SK-N-SH (cell line): ENCODE measurements at regions not wholly inside any gene's neighbourhood (a gene's known extent, or its start where the extent isn't known, plus 50 kb on each side); places are given as distances from the start of the nearest gene placed in this dataset.

Experiments used
- CTCF ChIA-PET: fragments of 300-600, 350-600 bp; formaldehyde crosslinking; extraction: SDS; loops from one replicate; lab custom pipeline; 2021; lab: Yijun Ruan, JAX
- POLR2A ChIA-PET: fragments of 350-600 bp; sonication (Branson Sonifier 250); formaldehyde crosslinking; extraction: SDS; loops from one replicate; lab custom pipeline; 2020; ENCODE audit warnings: antibody characterized with exemption, inconsistent platforms; lab: Yijun Ruan, JAX
- DNase-seq: peaks from one replicate; pipeline ENCODE4 v3.0.0; 2012
- H2AFZ ChIP-seq: fragments of 200-600 bp; sonication (generic); 2 replicates; pipeline ENCODE4 v1.8.1; 2016; ENCODE audit warnings: antibody characterized with exemption, mild to moderate bottlenecking, low read depth
- H3F3A ChIP-seq: fragments of 200-600 bp; sonication (generic); replicated peaks from 2 replicates; pipeline ENCODE3; 2016; ENCODE audit warnings: antibody characterized with exemption, mild to moderate bottlenecking; ENCODE audit not compliant: insufficient read depth
- H3K27ac ChIP-seq, 2 experiments: fragments of 200-500 bp in 1 of 2; fragments of 200-600 bp in 1 of 2; sonication (Bioruptor generic) in 1 of 2; sonication (generic), shearing (Covaris generic) in 1 of 2; 2 replicates each; pipeline versions ENCODE4 v1.5.1 to v1.6.1; 2014 to 2016; ENCODE audit warnings: low read depth in 2 of 2, inconsistent platforms in 1 of 2, low read length in 1 of 2, mild to moderate bottlenecking in 1 of 2, mixed read lengths in 1 of 2
- H3K27me3 ChIP-seq: fragments of 200-600 bp; sonication (generic), shearing (Covaris generic); 2 replicates; pipeline ENCODE4 v1.6.1; 2016; ENCODE audit warnings: mixed run types; ENCODE audit not compliant: insufficient read depth
- H3K36me3 ChIP-seq, 2 experiments: fragments of 200-500 bp in 1 of 2; fragments of 200-600 bp in 1 of 2; sonication (Bioruptor generic) in 1 of 2; sonication (generic) in 1 of 2; replicated peaks in 1 of 2; 2 replicates each; pipeline versions ENCODE3 to v1.5.1; 2014 to 2016; ENCODE audit warnings: low read length in 1 of 2, mild to moderate bottlenecking in 1 of 2; ENCODE audit not compliant: insufficient read depth in 2 of 2, control insufficient read depth in 1 of 2
- H3K4me1 ChIP-seq, 2 experiments: fragments of 200-500 bp in 1 of 2; fragments of 200-600 bp in 1 of 2; sonication (Bioruptor generic) in 1 of 2; sonication (generic), shearing (Covaris generic) in 1 of 2; 2 replicates each; pipeline versions ENCODE4 v1.5.1 to v1.6.1; 2014 to 2016; ENCODE audit warnings: low read depth in 1 of 2, low read length in 1 of 2, mixed run types in 1 of 2; ENCODE audit not compliant: insufficient read depth in 2 of 2, control insufficient read depth in 1 of 2
- H3K4me2 ChIP-seq: fragments of 200-600 bp; sonication (generic), shearing (Covaris generic); 2 replicates; pipeline ENCODE4 v1.6.1; 2017; ENCODE audit warnings: mixed run types
- H3K4me3 ChIP-seq, 2 experiments: fragments of 200-500 bp in 1 of 2; fragments of 200-600 bp in 1 of 2; sonication (Bioruptor generic) in 1 of 2; sonication (generic), shearing (Covaris generic) in 1 of 2; 2 replicates each; pipeline versions ENCODE4 v1.5.1 to v1.8.1; 2014 to 2016; ENCODE audit warnings: low read depth in 2 of 2, inconsistent platforms in 1 of 2, low read length in 1 of 2, mild to moderate bottlenecking in 1 of 2, mixed read lengths in 1 of 2, moderate library complexity in 1 of 2
- H3K79me2 ChIP-seq: fragments of 200-600 bp; sonication (generic); 2 replicates; pipeline ENCODE4 v1.8.1; 2017; ENCODE audit warnings: mild to moderate bottlenecking; ENCODE audit not compliant: insufficient read depth
- H3K9ac ChIP-seq: fragments of 200-600 bp; sonication (generic); 2 replicates; pipeline ENCODE4 v1.6.1; 2017; ENCODE audit warnings: mixed run types
- H3K9me2 ChIP-seq: fragments of 200-600 bp; sonication (generic); 2 replicates; pipeline ENCODE4 v1.6.1; 2017; ENCODE audit warnings: mixed run types
- H3K9me3 ChIP-seq: fragments of 200-600 bp; sonication (generic); 2 replicates; pipeline ENCODE4 v1.6.1; 2017; ENCODE audit warnings: mixed run types, mild to moderate bottlenecking, moderate library complexity
- H4K20me1 ChIP-seq: fragments of 200-600 bp; sonication (generic); 2 replicates; pipeline ENCODE4 v1.6.1; 2017; ENCODE audit warnings: mild to moderate bottlenecking, mixed run types; ENCODE audit not compliant: insufficient read depth
- EP300 ChIP-seq, 2 experiments: IDR thresholded peaks; 2 replicates each; pipeline versions ENCODE4 v1.4.0 to v1.6.1; 2012; ENCODE audit warnings: borderline replicate concordance in 1 of 2, low read depth in 1 of 2, low read length in 1 of 2
- EZH2phosphoT487 ChIP-seq: fragments of 200-600 bp; sonication (generic); IDR thresholded peaks from 2 replicates; pipeline ENCODE4 v1.6.1; 2017; ENCODE audit warnings: low read depth, mixed run types, mild to moderate bottlenecking, antibody characterized with exemption, moderate library complexity, borderline replicate concordance
- FOXJ3 ChIP-seq: sonication (generic); formaldehyde crosslinking; IDR thresholded peaks from 2 replicates; pipeline ENCODE4 v1.5.1; 2020; ENCODE audit warnings: mild to moderate bottlenecking, missing genetic modification reagents
- FOXM1 ChIP-seq: IDR thresholded peaks from 2 replicates; pipeline ENCODE4 v1.4.0; 2012; ENCODE audit warnings: low read depth, mild to moderate bottlenecking
- GABPA ChIP-seq: IDR thresholded peaks from 2 replicates; pipeline ENCODE4 v1.4.0; 2012; ENCODE audit warnings: low read depth, mild to moderate bottlenecking
- GATA2 ChIP-seq: sonication (generic); formaldehyde crosslinking; IDR thresholded peaks from 2 replicates; pipeline ENCODE4 v1.5.0; 2020; ENCODE audit warnings: mild to moderate bottlenecking, missing genetic modification reagents
- IRF3 ChIP-seq: fragments of 150-350 bp; IDR thresholded peaks from 2 replicates; pipeline ENCODE4 v1.6.1; 2016; ENCODE audit warnings: mild to moderate bottlenecking, low read depth, low read length
- JUND ChIP-seq: IDR thresholded peaks from 2 replicates; pipeline ENCODE4 v1.4.0; 2012
- MAX ChIP-seq: IDR thresholded peaks from 2 replicates; pipeline ENCODE4 v1.4.0; 2012; ENCODE audit warnings: low read depth
- MXI1 ChIP-seq: IDR thresholded peaks from 2 replicates; pipeline ENCODE4 v1.6.1; 2012; ENCODE audit warnings: mild to moderate bottlenecking, low read depth, low read length, improper control_type of control experiment
- NFIC ChIP-seq: IDR thresholded peaks from 2 replicates; pipeline ENCODE4 v1.4.0; 2012; ENCODE audit warnings: borderline replicate concordance
- NRF1 ChIP-seq: IDR thresholded peaks from 2 replicates; pipeline ENCODE4 v1.6.1; 2012; ENCODE audit warnings: low read depth, mild to moderate bottlenecking, low read length
- REST ChIP-seq: IDR thresholded peaks from 2 replicates; pipeline ENCODE4 v1.6.1; 2012; ENCODE audit warnings: mild to moderate bottlenecking, low read depth, low read length, moderate library complexity
- RFX5 ChIP-seq: IDR thresholded peaks from 2 replicates; pipeline ENCODE4 v1.6.1; 2012; ENCODE audit warnings: mild to moderate bottlenecking, improper control_type of control experiment, low read length
- RXRA ChIP-seq: IDR thresholded peaks from 2 replicates; pipeline ENCODE4 v1.4.0; 2012; ENCODE audit warnings: low read depth, mild to moderate bottlenecking, borderline replicate concordance
- TAF1 ChIP-seq: IDR thresholded peaks from 2 replicates; pipeline ENCODE4 v1.6.1; 2012; ENCODE audit warnings: low read depth, mild to moderate bottlenecking, low read length, moderate library complexity, borderline replicate concordance
- TEAD4 ChIP-seq: IDR thresholded peaks from 2 replicates; pipeline ENCODE4 v1.4.0; 2012; ENCODE audit warnings: mild to moderate bottlenecking, borderline replicate concordance; ENCODE audit not compliant: insufficient read depth
- USF2 ChIP-seq: fragments of 150-350 bp; IDR thresholded peaks from 2 replicates; pipeline ENCODE4 v1.6.1; 2017; ENCODE audit warnings: antibody characterized with exemption, low read length, low read depth, borderline replicate concordance
- YY1 ChIP-seq: IDR thresholded peaks from 2 replicates; pipeline ENCODE4 v1.4.0; 2012; ENCODE audit warnings: low read depth, mild to moderate bottlenecking

GRCh38 chr11:110985547-110985946, 260.0 kb upstream of the POU2AF2 start:
- Histone ChIP-seq H3K9ac (no peak overlapping the region), H3K4me1 (peaks cover 0 to 3% of the 10 kb centered on the region in 2 experiments; a peak in 3 of 4 replicates), H4K20me1 (no peaks in the 10 kb centered on the region), H3K79me2 (no peaks in the 10 kb centered on the region), H2AFZ (no peak overlapping the region), H3K9me3 (no peaks in the 10 kb centered on the region), H3K27me3 (no peaks in the 10 kb centered on the region), H3K4me2 (no peak overlapping the region), H3K36me3 (no peaks in the 10 kb centered on the region), H3K4me3 (no peak overlapping the region), H3F3A (no peaks in the 10 kb centered on the region), H3K9me2 (no peaks in the 10 kb centered on the region), H3K27ac (no peak overlapping the region)
- DNase-seq = no peak
- ChIA-PET CTCF (no interaction called here), POLR2A (no interaction called here)
- TF ChIP-seq REST (no peak), MAX (no peak), EZH2phosphoT487 (no peak), FOXM1 (no peak), USF2 (no peak), TEAD4 (no peak), RXRA (no peak), FOXJ3 (CRISPR knock-in tag) (no peak), TAF1 (no peak), IRF3 (no peak), NFIC (no peak), JUND (no peak), GATA2 (CRISPR knock-in tag) (no peak), RFX5 (no peak), EP300 (IDR thresholded peaks at IDR 0.05; ENCODE audit: borderline replicate concordance in 1 of 2, low read depth in 1 of 2, low read length in 1 of 2) (no peak), GABPA (no peak), YY1 (no peak), MXI1 (no peak), NRF1 (no peak)
